Cerebellar cortex (tissue), 1 donor: ENCODE measurements at regions not wholly inside any gene's neighbourhood (a gene's known extent, or its start where the extent isn't known, plus 50 kb on each side); places are given as distances from the start of the nearest gene placed in this dataset.

Source experiments
- DNase-seq: peaks from one replicate; pipeline ENCODE4 v3.0.0-alpha.2; 2015; ENCODE audit warnings: low spot score

GRCh38 chr12:104858611-104859543 lies 99.2 kb downstream of the SLC41A2 start:
- DNase-seq: no peak

GRCh38 chr12:104856531-104856930 lies 101.6 kb downstream of the SLC41A2 start:
- no peak for DNase-seq

GRCh38 chr12:104855599-104855998 lies 102.5 kb downstream of the SLC41A2 start:
- DNase-seq: no peak

- DNase-seq: no peak
These were observed 105.2 kb downstream of the SLC41A2 start for GRCh38 chr12:104852896-104853295.

DNA sequence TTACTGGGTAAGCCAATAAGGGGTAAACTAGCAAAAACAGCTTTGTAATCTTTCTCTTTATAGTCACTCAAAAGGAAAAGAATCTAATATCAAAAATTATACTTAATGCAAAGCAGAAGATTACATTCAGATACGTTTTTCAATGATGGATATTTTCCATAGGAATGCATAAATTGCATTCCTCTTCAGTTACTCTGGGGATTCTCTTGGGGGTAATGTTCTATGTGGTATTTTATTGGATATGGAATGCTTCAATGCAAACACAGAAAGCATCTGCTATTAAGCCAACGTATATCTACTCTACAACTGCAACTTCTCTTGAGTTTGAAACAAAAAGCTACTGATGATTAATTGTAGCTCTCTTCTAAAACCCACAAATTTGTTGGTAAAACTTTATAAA lies 106.0 kb downstream of the SLC41A2 start:
- no peak for DNase-seq

- DNase-seq: no peak
These were observed 107.3 kb downstream of the SLC41A2 start for GRCh38 chr12:104850781-104851180.

- no peak for DNase-seq
These were observed 111.9 kb downstream of the SLC41A2 start for GRCh38 chr12:104846056-104846767.

DNA sequence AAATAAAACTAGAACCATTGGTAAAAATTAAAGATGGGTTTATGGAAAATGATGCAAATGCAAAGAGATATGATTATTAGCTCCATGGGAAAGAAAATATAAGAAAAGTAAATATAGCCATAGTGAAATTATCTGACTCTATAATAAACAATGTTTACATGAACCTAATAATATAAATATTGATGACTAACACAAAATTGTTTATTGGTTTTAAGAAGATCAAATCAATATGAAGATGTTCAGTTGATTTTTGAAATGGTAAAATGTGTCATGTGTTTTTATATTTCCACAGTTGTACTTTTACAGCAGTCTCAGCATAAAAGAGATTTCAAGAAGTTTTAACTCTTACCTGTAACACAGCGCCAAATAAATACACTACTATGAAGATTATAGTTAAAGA lies 114.0 kb downstream of the SLC41A2 start:
- DNase-seq: no peak

- DNase-seq: no peak
These were observed 117.8 kb downstream of the SLC41A2 start for GRCh38 chr12:104840262-104840661.

- DNase-seq: no peak
These were observed 122.8 kb downstream of the SLC41A2 start for GRCh38 chr12:104835317-104835716.

DNA sequence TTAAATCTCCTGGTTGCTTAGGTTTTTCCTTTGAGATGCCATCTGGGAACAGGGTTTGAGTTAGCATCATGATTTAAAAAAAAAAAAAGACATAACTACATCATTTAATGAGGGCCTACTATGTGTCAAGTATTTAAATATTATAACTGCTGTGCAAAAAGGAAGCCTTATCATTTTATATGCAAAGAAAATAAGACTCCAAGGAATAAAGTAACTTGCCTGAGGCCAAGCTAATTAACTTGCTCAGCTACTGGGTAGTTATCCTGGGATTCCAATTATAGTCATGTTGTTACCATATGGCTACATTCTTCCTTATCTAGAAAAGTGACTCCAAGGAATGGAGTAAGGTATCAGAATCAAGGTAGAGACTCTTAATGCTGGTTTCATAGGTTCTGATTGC lies 123.5 kb downstream of the SLC41A2 start:
- DNase-seq: no peak

DNA sequence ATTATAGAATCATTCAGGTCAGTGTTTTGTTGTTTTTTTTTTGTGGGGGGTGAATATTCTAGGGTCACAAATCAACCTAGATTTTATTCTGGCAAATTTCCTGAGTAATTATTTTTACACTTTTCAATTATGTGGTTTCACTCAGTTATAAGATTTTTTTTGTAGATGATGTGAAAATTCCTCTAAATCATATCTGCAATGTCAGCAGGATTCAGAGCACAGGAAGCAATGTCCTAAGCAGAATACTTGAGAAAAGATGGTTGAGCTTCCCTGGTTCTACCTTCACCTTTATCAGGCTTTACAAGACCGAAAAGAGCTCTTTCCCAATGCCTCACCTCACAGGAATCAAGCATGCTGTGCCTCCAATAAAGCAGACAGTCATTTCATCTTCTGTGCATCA lies 124.3 kb downstream of the SLC41A2 start:
- DNase-seq: no peak

GRCh38 chr12:104828015-104828414 lies 130.1 kb downstream of the SLC41A2 start:
- DNase-seq: no peak

DNA sequence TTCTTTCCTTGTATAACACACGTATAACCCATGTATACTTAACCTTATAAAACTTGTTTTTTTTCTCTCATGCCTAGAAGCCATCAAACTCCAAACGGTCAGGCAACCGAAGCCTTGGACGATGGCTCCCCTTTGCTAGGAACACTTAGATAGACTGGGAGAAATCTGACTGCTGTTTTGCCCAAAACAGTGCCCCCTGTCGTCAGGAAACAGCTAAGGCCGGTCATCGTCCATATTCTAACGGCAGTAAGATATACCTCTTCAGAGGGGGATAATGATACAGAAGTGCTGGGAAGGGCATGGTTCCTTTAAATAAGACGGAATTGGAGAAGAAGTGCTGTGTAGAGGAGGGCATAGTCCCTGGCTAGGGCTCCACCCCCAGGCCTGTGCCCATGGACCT lies 130.5 kb downstream of the SLC41A2 start:
- no peak for DNase-seq

DNA sequence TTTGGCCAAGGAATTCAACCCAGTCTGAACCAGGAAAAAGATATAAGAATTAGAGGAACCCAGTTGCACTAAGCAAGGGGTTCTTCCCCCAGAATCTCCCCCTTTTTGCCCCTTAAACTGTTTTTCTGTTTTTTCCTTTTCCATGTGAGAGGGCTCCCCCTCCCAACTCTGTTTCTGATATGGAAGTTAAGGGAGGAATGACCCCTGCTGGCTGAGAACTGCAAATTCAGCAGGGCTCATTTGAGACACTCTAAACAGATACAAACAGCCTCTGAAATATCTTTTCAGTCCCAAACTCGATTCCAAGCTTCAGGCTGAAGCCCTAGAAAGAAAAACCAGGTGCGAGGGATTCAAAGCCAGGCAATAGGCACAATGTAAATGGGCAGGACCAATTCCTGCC lies 132.7 kb downstream of the SLC41A2 start:
- peak; percentile 49 for DNase-seq

DNA sequence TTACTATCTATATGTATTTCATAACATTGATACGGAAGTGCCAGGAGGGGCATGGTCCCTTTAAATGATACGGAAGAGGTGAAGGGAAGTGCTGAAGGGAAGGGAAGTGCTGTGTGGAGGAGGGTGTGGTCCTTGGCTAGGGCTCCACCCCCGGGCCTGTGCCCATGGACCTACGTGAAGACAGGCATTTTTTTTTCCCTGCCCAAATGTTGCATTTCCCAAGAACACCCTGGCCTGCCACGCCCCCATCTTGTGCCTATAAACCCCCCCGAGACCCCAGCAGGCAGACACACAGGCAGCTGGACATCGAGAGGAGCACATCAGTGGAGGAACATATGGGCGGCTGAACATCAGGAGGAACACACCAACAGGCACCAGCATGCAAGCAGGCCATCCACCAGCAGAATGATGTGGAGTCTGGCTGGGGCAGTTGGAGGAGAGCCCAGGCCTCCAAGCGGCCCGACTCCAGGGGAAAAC lies 134.1 kb downstream of the SLC41A2 start:
- DNase-seq: peak; percentile 62

DNA sequence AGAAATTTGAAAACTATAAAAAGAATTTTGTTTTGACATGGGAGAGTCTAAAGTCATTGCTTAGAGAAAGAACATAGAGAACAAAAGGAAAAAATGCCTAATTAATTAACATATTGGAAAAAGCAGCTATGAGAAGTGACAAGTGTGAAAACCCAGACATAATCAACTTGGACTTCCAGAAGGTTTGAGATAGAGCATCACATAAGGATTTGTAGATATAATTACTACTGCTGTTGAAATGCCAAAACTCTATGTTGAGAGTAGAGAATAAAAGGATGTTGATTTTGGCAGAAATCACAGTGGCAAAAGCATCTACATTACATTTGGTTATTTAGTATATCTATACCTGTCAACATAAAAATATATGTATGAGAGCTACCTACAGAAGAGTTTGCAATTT lies 135.1 kb downstream of the SLC41A2 start:
- DNase-seq: no peak

- no peak for DNase-seq
These were observed 141.1 kb downstream of the SLC41A2 start for GRCh38 chr12:104816845-104817503.

DNA sequence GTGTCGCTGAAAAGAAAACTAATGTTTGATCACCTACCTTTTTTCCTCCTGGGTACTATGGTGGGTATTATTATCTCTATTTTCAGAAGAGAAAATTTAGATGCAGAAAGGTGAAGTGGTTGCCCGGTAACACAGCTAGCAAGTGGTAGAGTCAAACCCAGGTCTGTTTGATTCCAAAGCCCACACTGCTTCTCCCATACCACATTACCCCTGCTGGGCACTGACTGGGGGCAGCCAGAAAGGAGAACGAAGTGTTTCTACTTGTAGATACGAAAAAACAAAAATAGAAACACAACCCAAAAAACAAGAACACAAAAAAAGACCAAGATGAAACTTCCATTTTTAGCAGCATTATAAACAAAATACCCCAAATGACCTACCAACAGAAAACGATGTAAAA lies 142.2 kb downstream of the SLC41A2 start:
- no peak for DNase-seq

GRCh38 chr12:104814944-104815343 lies 143.1 kb downstream of the SLC41A2 start:
- DNase-seq: no peak
